Activated naive CD8-positive, alpha-beta T cell treated with anti-CD3 and anti-CD28 coated beads, Interleukin-2, amount 10 ng/mL, durations not matched to agents 7 days and 5 days (primary cell): ENCODE measurements at regions not wholly inside any gene's neighbourhood (a gene's known extent, or its start where the extent isn't known, plus 50 kb on each side); places are given as distances from the start of the nearest gene placed in this dataset.

ENCODE experiments used
- ATAC-seq: fragments of 150-1000 bp; cut with Tn5 transposase; one replicate; pipeline ENCODE4 v1.10.0; 2021; ENCODE audit warnings: low read depth, moderate library complexity
- POLR2A ChIA-PET: fragments of 350-600 bp; sonication (Branson Sonifier 250); formaldehyde crosslinking; loops from one replicate; lab custom pipeline; 2021; ENCODE audit warnings: antibody characterized with exemption; lab: Charles Lee
- DNase-seq: peaks from one replicate; pipeline ENCODE4 v3.0.0; 2021
- H3K27ac Mint-ChIP-seq: one replicate; pipeline ENCODE4 v1.8.0; 2022; ENCODE audit warnings: mild to moderate bottlenecking, mixed read lengths
- H3K27me3 Mint-ChIP-seq: one replicate; pipeline ENCODE4 v1.8.0; 2022; ENCODE audit warnings: mild to moderate bottlenecking, moderate library complexity, mixed read lengths
- H3K36me3 Mint-ChIP-seq: one replicate; pipeline ENCODE4 v1.8.0; 2021; ENCODE audit warnings: mild to moderate bottlenecking, mixed read lengths
- H3K4me1 Mint-ChIP-seq: one replicate; pipeline ENCODE4 v1.8.0; 2021; ENCODE audit warnings: mixed read lengths
- H3K4me3 Mint-ChIP-seq: one replicate; pipeline ENCODE4 v1.8.0; 2022; ENCODE audit warnings: mild to moderate bottlenecking, moderate library complexity, mixed read lengths
- H3K9me3 Mint-ChIP-seq: one replicate; pipeline ENCODE4 v1.8.0; 2021; ENCODE audit warnings: mixed read lengths

DNA sequence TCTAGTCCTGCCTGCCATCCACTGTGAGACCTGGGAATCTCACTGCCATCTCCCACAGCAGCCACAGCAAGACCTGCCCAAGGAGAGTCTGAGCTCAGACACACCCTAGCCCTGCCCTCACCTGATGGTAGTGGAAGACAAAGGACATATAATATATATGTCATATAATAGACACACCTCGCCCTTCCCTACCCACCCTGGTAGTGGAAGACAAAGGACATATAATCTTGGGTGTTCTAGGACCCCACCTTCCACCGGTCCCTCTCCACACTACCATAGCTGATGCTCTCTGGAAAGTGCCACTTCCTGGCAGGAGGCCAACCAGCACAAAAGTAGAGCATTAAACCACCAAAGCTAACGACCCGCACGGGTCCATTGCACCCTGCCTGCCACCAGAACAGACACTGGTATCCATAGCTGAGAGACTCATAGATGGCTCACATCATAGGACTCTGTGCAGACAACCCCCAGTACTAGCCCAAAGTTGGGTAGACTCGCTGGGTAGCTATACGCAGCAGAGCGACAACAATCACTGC lies 545.6 kb downstream of the CAAP1 start:
- Mint-ChIP-seq H3K27me3 (no peaks in the 10 kb centered on the region), H3K4me3 (no peak overlapping the region), H3K4me1 (no peaks in the 10 kb centered on the region), H3K27ac (no peak overlapping the region), H3K36me3 (no peaks in the 10 kb centered on the region), H3K9me3 (peaks cover 3% of the 10 kb centered on the region)
- ATAC-seq (no peak), DNase-seq (no peak)
- POLR2A ChIA-PET: no interaction called here

DNA sequence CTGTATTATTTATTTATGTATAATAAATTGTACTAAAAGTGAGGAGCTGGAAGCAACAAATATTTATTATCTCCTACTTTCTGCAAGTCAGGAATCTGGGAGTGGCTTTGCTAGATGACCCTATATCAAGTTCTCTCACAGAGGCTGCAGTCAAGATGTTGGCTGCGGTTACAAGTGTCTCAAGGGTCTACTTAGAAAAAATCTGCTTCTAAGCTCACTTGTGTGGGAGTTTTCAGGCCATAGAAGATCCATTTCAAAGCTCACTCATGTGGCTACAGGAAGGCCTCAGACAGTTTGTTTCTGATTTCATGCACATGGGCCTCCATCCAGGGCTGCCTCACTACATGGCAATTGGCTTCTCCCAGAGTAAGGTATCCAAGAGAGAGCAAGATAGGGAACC lies 551.1 kb downstream of the CAAP1 start:
- no peak overlapping the region for H3K27ac Mint-ChIP-seq
- H3K4me1 Mint-ChIP-seq: no peaks in the 10 kb centered on the region
- POLR2A ChIA-PET: no interaction called here
- peaks cover 1% of the 10 kb centered on the region for H3K9me3 Mint-ChIP-seq
- DNase-seq: no peak
- ATAC-seq: no peak
- H3K27me3 Mint-ChIP-seq: no peaks in the 10 kb centered on the region
- H3K4me3 Mint-ChIP-seq: no peak overlapping the region
- no peaks in the 10 kb centered on the region for H3K36me3 Mint-ChIP-seq

DNA sequence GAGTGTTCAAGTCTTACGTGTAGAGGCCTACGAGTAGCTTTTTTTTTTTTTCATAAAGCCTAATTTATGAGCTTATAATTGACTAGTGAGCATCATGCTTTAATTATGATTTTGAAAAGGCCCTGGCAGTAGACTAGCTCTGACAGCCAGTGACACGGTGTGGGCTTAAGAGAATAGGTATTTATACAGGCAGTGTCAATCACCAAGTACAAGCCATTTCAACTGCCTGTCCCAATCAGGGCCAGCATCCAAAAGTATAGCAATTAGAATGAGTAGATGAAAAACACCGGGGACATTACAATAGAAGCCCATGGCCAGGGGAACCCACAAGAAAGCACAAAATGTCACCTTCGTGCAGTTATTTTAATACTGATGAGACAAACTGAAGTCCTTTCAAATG lies 552.8 kb downstream of the CAAP1 start:
- no peak for ATAC-seq
- Mint-ChIP-seq H3K36me3 (no peaks in the 10 kb centered on the region), H3K27ac (no peak overlapping the region), H3K27me3 (no peaks in the 10 kb centered on the region), H3K9me3 (peaks cover 1% of the 10 kb centered on the region), H3K4me1 (no peaks in the 10 kb centered on the region), H3K4me3 (no peak overlapping the region)
- POLR2A ChIA-PET: no interaction called here
- DNase-seq: no peak

DNA sequence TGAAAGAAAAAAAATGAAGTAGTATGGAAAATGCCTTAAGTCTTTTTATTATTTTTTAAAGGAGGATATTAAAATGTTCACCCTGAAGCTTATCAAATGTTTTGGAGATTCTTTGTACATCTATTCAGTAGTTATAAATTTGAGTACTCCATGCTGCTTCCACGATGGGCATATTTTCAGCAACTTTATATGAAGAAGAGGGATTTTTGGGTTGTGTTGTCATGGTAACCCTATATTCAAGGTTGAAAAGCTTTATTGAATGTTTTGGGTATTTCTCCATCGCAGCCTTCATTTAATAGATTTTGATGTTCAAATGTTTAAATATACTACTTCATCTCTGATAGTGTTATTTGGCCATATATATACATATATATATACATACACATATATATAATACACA lies 557.5 kb downstream of the CAAP1 start:
- Mint-ChIP-seq H3K36me3 (no peaks in the 10 kb centered on the region), H3K27me3 (no peaks in the 10 kb centered on the region), H3K9me3 (no peaks in the 10 kb centered on the region), H3K4me1 (no peaks in the 10 kb centered on the region), H3K27ac (no peak overlapping the region), H3K4me3 (no peak overlapping the region)
- POLR2A ChIA-PET: no interaction called here
- no peak for DNase-seq
- no peak for ATAC-seq

DNA sequence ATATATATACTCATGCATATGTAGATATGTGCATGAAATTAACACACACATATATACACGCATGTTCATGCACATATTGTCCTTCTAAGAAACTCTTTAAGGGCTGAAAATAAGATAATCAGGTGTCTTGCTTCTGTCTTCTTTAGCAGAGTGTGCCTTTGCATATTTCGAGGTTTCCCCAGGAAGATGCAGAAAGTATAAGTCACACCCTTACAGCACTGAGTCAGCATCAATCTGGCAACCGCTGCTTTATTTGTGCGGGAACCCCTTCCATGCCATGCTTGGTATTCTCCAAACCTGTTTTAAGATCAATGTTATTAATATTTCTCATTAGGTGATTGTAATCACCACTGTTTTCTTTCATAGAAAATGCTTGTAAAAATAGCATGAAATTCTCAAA lies 557.9 kb downstream of the CAAP1 start:
- Mint-ChIP-seq H3K36me3 (no peaks in the 10 kb centered on the region), H3K27me3 (no peaks in the 10 kb centered on the region), H3K4me1 (no peaks in the 10 kb centered on the region), H3K4me3 (no peak overlapping the region), H3K9me3 (no peaks in the 10 kb centered on the region), H3K27ac (no peak overlapping the region)
- ATAC-seq (no peak), DNase-seq (no peak)
- POLR2A ChIA-PET: no interaction called here

DNA sequence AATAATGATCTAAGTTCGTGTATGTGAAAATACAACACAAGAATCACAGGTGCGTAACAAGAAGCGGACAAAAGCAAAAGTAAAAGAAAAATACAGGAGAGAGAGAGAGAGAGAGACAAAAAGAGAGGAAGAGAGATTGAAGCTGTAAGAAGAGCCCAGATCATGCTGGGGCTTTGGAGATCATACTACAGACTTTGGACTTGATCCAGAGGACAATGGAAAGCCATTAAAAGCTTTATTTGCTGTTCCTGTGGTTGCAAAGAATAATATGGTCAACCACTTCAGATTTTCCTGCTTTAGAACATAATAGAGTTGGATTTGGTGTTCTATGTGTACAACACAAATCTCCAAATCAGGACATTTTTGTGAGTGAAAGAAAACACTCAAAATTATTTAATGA lies 561.4 kb downstream of the CAAP1 start:
- Mint-ChIP-seq H3K4me1 (no peaks in the 10 kb centered on the region), H3K36me3 (no peaks in the 10 kb centered on the region), H3K9me3 (no peaks in the 10 kb centered on the region), H3K27ac (no peak overlapping the region), H3K27me3 (no peaks in the 10 kb centered on the region), H3K4me3 (no peak overlapping the region)
- POLR2A ChIA-PET: no interaction called here
- DNase-seq (no peak), ATAC-seq (no peak)

DNA sequence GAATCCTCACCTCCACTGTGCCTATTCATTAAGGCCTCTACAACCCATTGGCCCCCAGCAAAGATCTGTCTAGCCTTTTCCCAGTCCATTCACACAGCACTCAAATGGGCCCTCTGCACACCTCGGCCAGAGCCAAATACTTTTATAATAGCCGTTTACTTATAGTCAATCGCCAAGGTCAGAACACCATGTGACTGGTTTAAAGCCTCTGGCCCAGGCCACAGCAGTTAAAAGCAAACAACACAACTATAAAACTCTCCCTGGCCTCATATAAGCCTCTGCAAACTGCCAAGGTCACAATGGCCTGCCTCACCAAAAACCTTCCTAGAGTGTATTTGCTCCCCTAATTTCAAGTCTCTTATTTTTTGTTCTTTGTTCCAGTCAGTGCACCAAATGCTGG lies 562.6 kb downstream of the CAAP1 start:
- Mint-ChIP-seq H3K36me3 (no peaks in the 10 kb centered on the region), H3K4me3 (no peak overlapping the region), H3K27ac (no peak overlapping the region), H3K9me3 (no peaks in the 10 kb centered on the region), H3K4me1 (no peaks in the 10 kb centered on the region), H3K27me3 (no peaks in the 10 kb centered on the region)
- DNase-seq (no peak), ATAC-seq (no peak)
- POLR2A ChIA-PET: no interaction called here

DNA sequence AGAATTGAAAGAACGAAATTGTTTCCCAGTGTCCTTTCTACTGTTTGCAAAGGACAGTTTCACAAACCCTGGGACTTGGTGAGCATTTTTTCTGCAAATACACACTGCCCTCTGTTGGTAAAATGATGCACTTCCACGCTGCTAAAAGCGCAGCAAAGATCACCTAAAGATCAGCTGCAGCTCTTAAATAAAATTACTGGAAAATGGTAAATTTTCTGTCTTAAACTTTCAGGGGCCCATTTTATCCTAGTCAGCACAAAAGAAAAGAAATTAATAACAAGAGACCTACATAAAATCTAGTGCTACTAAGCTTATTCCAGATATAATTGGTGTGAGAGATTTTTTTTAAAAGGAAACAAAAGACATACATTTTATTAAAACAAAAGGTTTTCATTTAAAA lies 566.0 kb downstream of the CAAP1 start:
- H3K36me3 Mint-ChIP-seq: no peaks in the 10 kb centered on the region
- DNase-seq: no peak
- POLR2A ChIA-PET: no interaction called here
- H3K4me3 Mint-ChIP-seq: no peak overlapping the region
- no peaks in the 10 kb centered on the region for H3K4me1 Mint-ChIP-seq
- ATAC-seq: no peak
- H3K27ac Mint-ChIP-seq: no peak overlapping the region
- no peaks in the 10 kb centered on the region for H3K9me3 Mint-ChIP-seq
- H3K27me3 Mint-ChIP-seq: no peaks in the 10 kb centered on the region

DNA sequence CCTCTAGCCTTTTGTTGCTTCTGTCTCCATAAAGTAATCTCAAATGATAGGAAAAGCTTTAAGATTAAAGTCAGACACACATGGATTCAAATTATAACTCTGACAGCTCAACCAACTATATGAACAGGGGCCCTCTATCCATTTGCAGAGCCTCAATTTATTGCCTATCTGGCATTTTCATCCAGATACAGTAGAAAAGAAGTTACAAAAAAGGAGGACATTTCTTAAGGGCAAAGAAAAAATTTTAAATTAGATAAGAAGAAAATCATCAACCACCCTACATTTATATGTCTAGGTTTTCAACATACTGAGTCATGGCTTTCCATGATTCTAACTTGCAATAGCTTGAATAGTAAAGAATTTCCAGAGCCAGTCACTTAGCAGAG lies 567.2 kb downstream of the CAAP1 start:
- ATAC-seq (no peak), DNase-seq (no peak)
- H3K9me3 Mint-ChIP-seq: no peaks in the 10 kb centered on the region
- no peaks in the 10 kb centered on the region for H3K4me1 Mint-ChIP-seq
- no peaks in the 10 kb centered on the region for H3K27me3 Mint-ChIP-seq
- no peaks in the 10 kb centered on the region for H3K36me3 Mint-ChIP-seq
- POLR2A ChIA-PET: no interaction called here
- H3K27ac Mint-ChIP-seq: no peak overlapping the region
- no peak overlapping the region for H3K4me3 Mint-ChIP-seq

DNA sequence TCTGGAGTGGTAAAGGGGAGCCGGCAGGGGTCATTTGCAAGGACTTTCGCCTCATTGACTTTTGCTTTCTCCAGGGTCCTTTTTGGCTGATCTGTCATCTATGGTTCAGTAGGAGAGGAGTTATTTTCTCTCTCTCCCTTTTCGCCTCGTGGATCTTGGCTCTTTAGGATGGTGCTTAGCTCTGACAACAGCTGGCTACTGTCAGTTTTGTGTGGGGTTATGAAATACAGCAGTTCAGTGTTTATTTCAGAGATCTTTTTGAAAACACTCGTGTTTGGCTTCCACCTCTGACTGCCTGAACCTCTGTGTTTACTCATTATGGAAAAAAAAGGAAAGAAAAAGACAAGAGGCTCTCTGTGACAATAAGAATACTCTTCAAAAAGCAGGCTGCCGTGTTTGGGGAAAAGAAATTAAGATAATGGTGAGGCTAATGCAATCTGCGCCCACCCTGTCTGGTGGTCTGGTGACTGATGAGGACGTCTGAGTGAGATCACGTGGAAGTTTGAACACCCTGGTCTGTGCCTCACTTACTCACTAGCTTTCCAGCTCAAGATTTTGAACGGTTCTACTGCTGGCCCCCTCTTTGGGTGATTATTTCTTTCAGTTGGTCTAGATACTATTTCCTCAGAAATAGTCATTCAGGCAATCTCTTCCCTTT lies 567.7 kb downstream of the CAAP1 start:
- POLR2A ChIA-PET: no interaction called here
- Mint-ChIP-seq H3K27me3 (no peaks in the 10 kb centered on the region), H3K27ac (no peak overlapping the region)

DNA sequence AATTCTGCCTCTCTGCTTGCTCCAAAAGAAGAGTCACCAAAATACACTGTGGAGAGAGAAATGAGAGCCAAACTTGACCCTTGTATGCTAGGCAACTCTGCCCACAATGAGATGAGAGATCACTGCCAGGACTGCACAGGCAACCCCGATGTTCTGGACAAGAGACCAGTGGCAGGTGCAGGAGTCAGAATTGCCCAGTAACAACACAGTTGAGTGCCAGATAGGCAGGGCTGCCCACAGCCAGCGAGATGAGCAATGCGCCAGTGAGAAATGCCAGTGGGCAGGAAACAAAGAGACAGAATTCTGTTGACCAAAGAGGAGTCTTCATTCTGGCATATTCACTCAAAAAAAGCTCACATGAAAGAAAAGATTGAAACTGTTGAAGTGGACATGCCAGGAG lies 570.7 kb downstream of the CAAP1 start:
- H3K36me3 Mint-ChIP-seq: no peaks in the 10 kb centered on the region
- ATAC-seq (no peak), DNase-seq (no peak)
- no peaks in the 10 kb centered on the region for H3K27me3 Mint-ChIP-seq
- POLR2A ChIA-PET: no interaction called here
- H3K27ac Mint-ChIP-seq: no peak overlapping the region
- no peak overlapping the region for H3K4me3 Mint-ChIP-seq
- H3K4me1 Mint-ChIP-seq: no peaks in the 10 kb centered on the region
- peaks cover 2% of the 10 kb centered on the region for H3K9me3 Mint-ChIP-seq

More for the DNA sequence above, 567.7 kb downstream of the CAAP1 start:
- DNase-seq: no peak
- H3K4me1 Mint-ChIP-seq: no peaks in the 10 kb centered on the region
- no peak for ATAC-seq
- no peaks in the 10 kb centered on the region for H3K9me3 Mint-ChIP-seq
- no peak overlapping the region for H3K4me3 Mint-ChIP-seq
- H3K36me3 Mint-ChIP-seq: no peaks in the 10 kb centered on the region

DNA sequence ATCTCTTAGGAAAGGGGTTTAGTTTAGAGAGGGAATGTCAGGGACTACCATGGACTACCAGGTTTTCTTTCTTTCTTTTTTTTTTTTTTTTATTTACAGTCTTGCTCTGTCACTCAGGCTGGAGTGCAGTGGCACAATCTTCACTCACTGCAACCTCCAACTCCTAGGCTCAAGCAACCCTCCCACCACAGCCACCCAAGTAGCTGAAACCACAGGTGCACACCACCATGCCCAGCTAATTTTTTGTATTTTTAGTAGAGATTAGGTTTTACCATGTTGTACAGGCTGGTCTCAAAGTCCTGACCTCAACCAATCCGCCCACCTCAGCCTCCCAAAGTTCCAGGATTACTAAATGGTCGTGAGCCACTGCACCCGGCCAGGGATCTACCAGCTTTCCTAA lies 572.7 kb downstream of the CAAP1 start:
- POLR2A ChIA-PET: no interaction called here
- Mint-ChIP-seq H3K27me3 (no peaks in the 10 kb centered on the region), H3K27ac (no peak overlapping the region), H3K36me3 (no peaks in the 10 kb centered on the region), H3K9me3 (peaks cover 2% of the 10 kb centered on the region), H3K4me1 (no peaks in the 10 kb centered on the region), H3K4me3 (no peak overlapping the region)
- ATAC-seq (no peak), DNase-seq (no peak)

DNA sequence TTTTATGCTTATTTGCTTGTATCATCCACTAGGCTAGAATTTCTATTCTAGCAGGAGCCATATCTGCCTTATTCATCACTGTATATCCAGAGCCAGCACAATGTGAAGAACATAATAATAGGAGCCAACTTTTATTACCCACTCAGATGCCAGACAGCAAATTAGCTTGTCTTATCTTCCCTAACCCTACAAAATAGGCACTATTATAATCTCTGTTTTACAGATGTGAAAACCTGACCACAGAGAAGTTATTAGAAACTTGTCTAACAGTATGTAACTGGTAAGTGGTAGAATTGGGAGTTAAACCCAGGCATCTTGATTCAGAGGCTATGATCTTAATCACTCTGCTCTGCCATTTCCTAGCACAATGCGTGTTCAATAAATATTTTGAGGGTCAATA lies 579.5 kb downstream of the CAAP1 start:
- POLR2A ChIA-PET: no interaction called here
- Mint-ChIP-seq H3K36me3 (no peaks in the 10 kb centered on the region), H3K4me1 (no peaks in the 10 kb centered on the region), H3K4me3 (no peak overlapping the region), H3K27ac (no peak overlapping the region), H3K9me3 (no peaks in the 10 kb centered on the region), H3K27me3 (no peaks in the 10 kb centered on the region)
- ATAC-seq (no peak), DNase-seq (no peak)

DNA sequence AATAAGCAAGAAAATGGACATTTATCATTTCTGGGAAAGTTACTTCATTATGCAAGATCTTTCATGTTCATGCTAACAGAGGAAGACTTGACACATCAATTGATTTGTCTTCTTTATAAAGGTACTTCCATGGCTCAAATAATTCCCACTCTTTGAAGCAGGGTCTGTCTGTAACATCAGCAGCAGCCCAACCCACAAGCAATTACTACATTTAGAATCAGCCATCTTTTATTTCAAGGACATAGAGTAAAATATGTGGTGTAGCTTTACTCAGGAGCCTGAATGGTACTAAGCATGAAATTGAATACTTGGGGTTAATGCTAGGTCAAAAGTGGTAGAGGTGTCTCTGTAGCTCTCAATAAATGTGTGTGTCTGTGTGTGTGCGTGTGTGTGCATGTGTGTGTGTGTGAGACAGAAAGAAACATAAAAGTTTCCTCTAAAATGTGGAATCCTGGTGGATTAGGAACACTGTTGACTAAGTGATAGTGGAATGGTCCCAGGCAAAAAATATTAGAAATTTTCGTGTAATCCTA lies 581.1 kb downstream of the CAAP1 start:
- H3K36me3 Mint-ChIP-seq: no peaks in the 10 kb centered on the region
- ATAC-seq: no peak
- peaks cover 5% of the 10 kb centered on the region for H3K9me3 Mint-ChIP-seq
- DNase-seq: no peak
- no peaks in the 10 kb centered on the region for H3K27me3 Mint-ChIP-seq
- no peak overlapping the region for H3K4me3 Mint-ChIP-seq
- H3K27ac Mint-ChIP-seq: no peak overlapping the region
- POLR2A ChIA-PET: no interaction called here
- no peaks in the 10 kb centered on the region for H3K4me1 Mint-ChIP-seq
